T-helper 17 cell (primary cell): ENCODE measurements at regions not wholly inside any gene's neighbourhood (a gene's known extent, or its start where the extent isn't known, plus 50 kb on each side); places are given as distances from the start of the nearest gene placed in this dataset.

Experiments
- ATAC-seq: fragments of 150-1000 bp; cut with Tn5 transposase; 2 replicates; pipeline ENCODE4 v1.10.0; 2021; ENCODE audit warnings: mild to moderate bottlenecking, moderate library complexity
- DNase-seq, 3 donors: peaks; one replicate each; pipeline versions ENCODE4 v3.0.0 to v3.0.0-alpha.2; 2020 to 2021
- H3K9me3 ChIP-seq: one replicate; pipeline ENCODE4 v1.7.0; 2013; ENCODE audit warnings: low read length, mild to moderate bottlenecking; ENCODE audit not compliant: control insufficient read depth, poor library complexity, severe bottlenecking
- H3K27ac Mint-ChIP-seq: one replicate; pipeline ENCODE4 v1.8.0; 2022; ENCODE audit warnings: mild to moderate bottlenecking, moderate library complexity, mixed read lengths
- H3K27me3 Mint-ChIP-seq: one replicate; pipeline ENCODE4 v1.8.0; 2022; ENCODE audit warnings: mixed read lengths
- H3K36me3 Mint-ChIP-seq: one replicate; pipeline ENCODE4 v1.8.0; 2022; ENCODE audit warnings: low read depth, mixed read lengths
- H3K4me1 Mint-ChIP-seq: one replicate; pipeline ENCODE4 v1.8.0; 2022; ENCODE audit warnings: mild to moderate bottlenecking, mixed read lengths
- H3K4me3 Mint-ChIP-seq: one replicate; pipeline ENCODE4 v1.8.0; 2022; ENCODE audit warnings: mild to moderate bottlenecking, moderate library complexity, mixed read lengths

DNA sequence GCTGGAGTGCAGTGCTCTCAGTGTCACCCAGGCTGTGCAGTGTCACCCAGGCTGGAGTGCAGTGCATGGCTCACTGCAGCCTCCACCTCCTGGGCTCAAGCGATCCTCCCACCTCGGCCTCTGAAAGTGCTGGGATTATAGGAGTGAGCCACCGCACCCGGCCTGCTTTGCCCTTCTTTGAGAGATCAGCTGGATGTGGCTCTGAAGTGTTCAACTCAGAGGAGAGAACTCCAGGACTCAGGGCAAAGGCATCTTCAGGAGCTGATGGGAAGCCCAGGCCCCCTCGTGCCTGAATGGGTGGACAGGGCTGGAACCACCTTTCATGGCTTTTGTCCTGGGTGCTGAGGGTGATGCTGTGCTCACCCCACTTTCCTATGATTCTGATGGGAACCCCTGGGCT, 52.0 kb upstream of the HAAO start:
- H3K27ac Mint-ChIP-seq: no peak overlapping the region
- DNase-seq: no peak
- no peaks in the 10 kb centered on the region for H3K4me1 Mint-ChIP-seq
- H3K36me3 Mint-ChIP-seq: no peaks in the 10 kb centered on the region
- no peaks in the 10 kb centered on the region for H3K9me3 ChIP-seq
- peaks cover 15% of the 10 kb centered on the region for H3K27me3 Mint-ChIP-seq
- no peak for ATAC-seq
- H3K4me3 Mint-ChIP-seq: no peak overlapping the region

DNA sequence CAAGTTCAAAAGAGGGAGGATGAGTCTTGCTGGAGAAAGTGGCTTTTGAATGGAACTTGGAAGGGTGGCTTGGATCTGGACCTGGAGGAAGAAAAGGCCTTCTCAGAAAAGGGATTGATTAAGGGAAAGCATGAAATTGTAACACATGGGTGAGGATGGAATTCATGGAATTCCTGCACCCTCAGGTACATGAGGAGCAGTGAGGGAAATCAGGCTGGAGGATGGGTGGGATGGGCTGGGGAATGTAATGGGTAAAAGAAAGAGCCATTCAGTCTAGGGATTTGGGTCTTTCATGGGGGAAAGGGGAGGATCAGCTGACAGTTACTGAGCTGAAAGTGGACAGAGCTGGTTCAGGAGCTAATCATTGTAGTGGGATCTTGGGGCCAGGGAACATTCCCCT, 51.2 kb upstream of the HAAO start:
- H3K4me3 Mint-ChIP-seq: no peak overlapping the region
- no peak overlapping the region for H3K27ac Mint-ChIP-seq
- H3K27me3 Mint-ChIP-seq: peaks cover 15% of the 10 kb centered on the region
- no peaks in the 10 kb centered on the region for H3K9me3 ChIP-seq
- DNase-seq: no peak
- H3K36me3 Mint-ChIP-seq: no peaks in the 10 kb centered on the region
- ATAC-seq: no peak
- H3K4me1 Mint-ChIP-seq: no peaks in the 10 kb centered on the region

DNA sequence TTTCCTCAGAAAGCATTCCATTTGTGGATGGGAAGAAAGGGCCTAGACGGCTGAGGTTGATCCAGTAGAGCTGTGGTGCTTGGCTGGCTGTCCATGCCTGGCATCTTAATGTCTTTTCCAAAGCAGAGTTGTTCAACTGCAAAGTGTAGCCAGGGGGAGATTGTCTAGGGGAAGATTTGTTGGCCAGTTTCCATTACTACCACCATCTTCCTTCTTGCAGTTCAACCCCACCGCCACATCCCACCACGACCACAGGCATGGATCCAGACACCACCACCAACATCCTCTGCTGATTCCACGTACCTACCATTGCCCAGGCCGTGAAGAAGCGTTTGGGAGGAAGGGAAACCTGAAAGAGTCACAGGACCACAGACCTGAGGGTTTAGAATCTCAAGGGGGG, 50.7 kb upstream of the HAAO start:
- DNase-seq (no peak), ATAC-seq (no peak)
- no peaks in the 10 kb centered on the region for H3K9me3 ChIP-seq
- no peak overlapping the region for H3K27ac Mint-ChIP-seq
- peaks cover 15% of the 10 kb centered on the region for H3K27me3 Mint-ChIP-seq
- H3K4me1 Mint-ChIP-seq: no peaks in the 10 kb centered on the region
- H3K4me3 Mint-ChIP-seq: no peak overlapping the region
- no peaks in the 10 kb centered on the region for H3K36me3 Mint-ChIP-seq

DNA sequence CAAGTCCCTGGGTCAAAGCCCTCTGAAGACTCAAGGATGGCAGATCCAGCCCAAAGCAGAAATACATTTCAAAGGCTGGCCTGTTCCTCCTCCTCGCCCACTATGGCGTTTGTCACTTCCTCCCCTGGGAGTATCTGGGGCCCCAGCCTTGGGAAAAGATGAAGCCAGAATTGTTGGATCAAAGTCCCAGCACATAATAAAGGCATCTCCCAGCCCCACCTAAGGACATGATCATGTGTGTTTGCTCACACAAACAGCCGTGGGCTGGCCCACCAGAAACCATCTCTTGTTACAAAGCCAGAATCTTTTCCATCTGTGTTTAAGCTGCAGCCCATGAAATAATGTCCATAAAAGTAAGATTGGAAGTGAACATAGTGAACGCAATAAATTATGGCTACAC, 50.1 kb upstream of the HAAO start:
- Mint-ChIP-seq H3K36me3 (no peaks in the 10 kb centered on the region), H3K27me3 (peaks cover 14% of the 10 kb centered on the region), H3K27ac (no peak overlapping the region), H3K4me1 (no peaks in the 10 kb centered on the region), H3K4me3 (no peak overlapping the region)
- no peak for DNase-seq
- H3K9me3 ChIP-seq: no peaks in the 10 kb centered on the region
- ATAC-seq: no peak
